ENCODE measurements at regions not wholly inside any gene's neighbourhood (a gene's known extent, or its start where the extent isn't known, plus 50 kb on each side); places are given as distances from the start of the nearest gene placed in this dataset.

DNA sequence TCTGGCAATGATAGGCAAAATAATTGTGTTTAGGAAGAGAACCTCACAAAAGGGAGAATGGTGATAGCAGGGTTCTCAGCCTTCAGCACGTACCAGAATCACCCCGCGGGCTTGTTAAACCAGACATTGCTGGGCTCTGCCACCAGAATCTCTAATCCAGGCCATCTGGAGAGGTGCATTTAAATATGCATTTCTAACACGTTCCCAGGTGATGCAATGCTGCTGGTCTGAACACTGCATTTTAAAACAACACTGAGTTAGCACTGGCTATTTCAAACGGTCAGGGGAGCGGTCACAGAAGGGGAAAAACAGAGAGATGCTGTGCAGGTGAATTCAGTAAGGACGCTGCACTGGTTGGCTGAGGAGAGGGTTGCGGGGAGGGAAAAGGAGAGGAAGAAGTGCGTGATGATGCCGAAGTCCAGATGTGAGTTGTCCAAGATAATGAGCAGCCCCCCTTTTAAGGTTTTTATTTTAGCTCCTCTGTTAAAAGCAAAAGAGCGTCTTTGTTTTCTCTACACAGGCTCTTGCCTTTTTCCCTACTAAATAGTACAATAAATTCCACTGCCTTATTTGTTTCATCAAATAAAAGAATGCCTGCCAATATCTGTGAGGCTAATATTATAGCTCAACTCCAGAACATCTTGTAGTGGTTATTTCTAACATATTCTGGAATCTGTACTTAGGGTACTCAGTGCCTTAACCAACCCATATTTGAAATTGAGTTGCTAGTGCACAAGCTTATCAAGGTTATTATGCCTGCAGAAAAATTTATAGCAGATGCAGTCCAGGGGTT, 109.6 kb upstream of the POU2AF2 start:
- DNase-seq, result no peak

DNA sequence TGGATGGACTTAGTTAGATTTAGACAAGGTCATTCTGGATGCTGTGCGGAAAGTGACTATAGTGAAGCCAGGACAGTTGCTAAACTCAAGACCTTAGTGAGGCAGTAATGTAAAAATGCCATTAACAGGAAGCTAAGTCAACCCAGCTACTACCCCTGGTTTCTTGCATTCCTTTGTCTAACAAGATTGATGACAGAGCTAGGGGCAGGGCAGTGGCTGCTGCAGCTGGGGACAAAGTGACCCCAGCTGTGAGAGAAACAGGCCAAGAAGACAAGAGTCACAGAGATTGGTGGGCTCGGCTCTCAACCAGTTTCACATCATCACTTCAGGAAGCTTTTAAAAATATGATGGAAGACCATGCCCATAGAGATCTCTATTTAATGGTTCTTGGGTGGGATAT, 110.4 kb upstream of the POU2AF2 start:
- DNase-seq, result no peak

DNA sequence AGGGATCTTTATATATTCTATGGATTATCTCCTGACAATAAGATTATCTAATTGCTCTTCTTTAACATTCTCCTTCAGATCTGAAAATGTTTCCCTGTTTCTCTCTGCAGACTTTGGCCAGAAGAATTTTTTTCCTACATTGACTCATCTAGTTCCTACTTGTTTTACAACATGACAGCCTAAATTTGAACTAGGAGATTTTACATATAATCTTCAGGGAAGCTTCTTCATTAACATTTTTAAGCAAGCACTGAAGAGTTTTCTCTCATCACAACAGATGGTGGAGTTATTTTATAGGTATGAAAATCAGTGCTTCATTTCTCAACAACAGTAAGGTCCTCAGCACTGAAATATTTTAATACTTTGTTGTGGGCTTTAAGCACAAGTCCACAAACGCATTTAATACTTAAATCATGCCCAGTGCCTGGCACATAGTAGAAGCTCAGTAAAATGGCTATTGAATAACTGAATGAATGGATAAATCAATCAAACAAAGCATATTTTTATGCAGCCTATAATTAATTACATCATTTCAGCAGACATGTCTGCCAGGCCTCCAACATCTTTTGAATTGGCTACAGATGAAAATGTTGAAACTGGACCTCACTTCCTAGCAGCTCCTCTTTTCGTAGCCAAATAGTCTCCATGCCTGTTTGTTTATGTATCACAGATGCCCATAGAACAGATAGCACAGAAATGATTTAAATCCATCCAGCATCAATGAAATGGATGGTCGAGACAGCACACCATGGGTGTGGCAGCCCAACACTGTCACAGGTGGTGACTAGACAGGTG, 117.3 kb upstream of the POU2AF2 start:
- no peak for DNase-seq

DNA sequence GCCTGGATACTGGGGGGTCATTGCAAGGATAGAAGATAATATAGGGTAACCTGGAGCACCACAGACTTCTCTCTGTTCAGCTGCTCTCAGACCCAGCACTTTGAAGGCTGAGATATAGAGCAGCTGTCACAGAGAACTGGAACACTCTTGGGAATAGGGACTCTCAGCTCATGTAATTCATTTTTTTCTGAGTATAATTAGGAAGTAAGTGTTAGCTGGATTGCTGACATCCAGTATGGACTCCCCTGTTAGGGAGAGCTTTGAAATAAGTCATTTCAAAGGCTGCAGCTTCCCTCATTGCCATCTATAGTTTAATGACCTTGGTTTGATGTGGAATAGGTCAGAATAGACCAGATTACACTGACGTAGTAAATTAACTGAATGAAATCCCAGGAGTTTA, 120.8 kb upstream of the POU2AF2 start:
- no peak for DNase-seq

DNA sequence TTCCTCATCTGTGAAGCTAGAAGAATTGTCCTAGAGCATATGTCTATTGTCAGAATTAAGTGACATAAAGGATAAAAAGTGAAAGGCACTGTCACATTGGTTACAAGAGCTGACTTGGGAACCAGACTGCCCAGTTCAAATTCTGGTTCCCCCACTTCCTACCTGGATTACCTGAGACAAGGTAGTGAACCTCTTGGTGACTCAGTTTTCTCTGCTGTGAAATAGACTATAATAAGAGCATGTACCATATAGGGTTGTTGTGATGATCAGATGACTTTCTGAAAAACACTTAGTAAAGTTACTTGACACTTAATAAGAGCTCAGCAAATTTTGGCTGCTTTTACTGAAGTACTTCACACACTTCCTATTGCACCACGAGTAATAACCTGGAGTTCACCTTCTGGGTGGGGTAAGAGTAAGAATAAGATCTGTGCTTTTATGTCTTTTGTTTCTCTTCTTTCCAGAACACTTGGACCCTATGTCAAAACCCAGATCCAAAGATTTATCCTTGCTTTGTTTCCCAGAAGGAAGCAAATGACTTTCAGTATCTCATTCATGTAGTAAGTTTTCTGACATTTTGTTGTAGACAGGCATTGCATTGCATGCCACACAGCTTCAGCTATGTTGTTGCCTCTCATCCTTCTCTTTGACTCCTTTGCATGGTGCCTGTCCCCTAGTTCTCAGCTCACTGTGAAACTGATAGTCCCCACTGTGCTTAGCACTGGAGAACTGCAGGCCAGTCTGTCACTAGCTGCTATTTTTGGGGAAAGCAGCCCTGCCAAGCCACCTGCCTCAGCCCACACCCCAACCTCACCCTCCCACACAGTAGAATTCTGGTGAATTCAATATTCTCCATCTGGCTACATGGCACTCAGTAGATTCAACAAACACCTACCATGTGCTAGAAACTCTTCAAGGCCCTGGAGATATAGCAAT, 121.8 kb upstream of the POU2AF2 start:
- DNase-seq, result no peak

DNA sequence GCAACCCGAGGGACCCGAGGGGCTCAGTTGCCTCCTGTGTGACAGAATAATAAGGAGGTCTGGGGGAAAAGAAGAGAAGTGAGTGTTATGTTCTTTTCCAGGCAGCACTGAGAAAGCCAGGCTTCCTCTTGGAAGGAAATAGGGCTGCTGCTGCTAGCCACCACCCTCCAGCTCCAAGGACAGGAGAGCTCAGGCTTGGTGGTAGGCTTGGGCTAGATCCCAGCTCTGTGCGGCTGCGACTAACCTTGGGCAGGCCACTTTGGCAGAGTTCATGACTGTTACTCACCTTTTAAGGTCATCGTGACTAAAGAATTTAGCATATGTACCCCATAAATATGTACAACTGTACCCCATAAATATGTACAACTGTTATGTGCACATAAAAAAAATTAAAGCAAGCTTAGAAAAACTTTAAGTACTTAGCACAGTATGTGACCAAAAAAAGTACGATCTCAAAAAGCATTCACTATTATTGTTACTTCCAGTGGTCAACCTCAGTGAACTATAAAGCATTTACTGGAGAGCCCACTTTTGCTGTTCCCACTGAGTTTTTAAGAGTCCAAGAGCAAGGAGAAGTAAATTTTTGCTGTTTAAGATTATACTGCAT, 124.7 kb upstream of the POU2AF2 start:
- DNase-seq, result no peak

DNA sequence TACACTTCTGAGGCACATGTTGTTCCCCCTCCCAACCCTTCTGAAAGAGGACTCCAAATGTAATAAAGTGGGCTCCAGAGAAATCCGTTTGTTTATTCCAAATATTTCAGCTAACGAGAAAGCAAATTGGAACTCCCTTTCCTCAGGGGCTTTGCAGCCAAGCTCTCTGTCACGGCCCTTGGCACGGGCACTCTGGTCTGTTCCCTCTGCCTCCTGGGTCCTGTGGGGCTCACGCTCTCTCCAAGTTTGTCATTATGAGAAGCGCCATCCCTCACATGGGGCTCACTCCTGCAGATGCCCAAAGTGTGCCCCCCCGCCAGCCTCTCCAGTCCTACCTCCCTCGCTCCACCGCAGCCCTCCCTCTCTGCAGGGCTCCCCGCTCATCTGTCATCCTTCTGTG, 125.4 kb upstream of the POU2AF2 start:
- no peak for DNase-seq

DNA sequence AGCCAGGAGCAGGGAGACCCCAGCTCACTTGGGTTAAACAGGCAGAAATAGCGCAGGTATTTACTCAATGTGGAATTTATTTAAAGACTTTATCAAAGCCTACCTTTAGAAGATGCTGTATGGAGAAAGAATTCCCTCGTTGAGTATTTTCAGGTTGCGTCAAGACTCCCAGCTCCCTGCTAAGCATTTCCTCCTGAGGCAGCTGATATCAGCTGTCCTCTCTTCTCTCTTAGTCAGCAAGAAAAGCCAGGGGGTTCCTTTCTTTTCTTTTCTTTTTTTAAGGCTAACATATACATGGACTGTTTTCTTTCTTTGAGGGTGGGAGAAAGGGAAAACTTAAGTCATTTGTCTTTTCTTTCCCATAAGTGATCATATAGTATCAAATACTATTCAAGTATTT, 125.8 kb upstream of the POU2AF2 start:
- DNase-seq, result no peak

DNA sequence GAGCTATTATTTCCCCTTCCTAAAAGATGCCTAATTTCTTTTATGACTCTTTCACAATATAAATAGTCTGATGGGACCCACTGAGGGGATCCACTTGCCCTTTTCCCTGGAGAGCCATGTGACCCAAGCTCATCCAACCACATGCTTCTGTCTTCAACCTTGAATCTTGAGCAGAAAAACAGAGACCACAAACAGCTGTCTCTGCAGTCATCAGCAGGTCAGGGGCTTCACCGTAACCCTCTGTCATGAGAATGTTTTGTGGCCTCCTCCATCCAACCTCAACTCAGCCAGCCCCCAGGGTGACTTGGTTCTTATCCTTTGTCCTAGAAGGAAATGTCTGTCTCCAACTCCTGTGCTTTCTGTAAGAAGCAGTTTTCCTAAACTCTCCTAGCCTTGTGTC, 129.6 kb upstream of the POU2AF2 start:
- no peak for DNase-seq

DNA sequence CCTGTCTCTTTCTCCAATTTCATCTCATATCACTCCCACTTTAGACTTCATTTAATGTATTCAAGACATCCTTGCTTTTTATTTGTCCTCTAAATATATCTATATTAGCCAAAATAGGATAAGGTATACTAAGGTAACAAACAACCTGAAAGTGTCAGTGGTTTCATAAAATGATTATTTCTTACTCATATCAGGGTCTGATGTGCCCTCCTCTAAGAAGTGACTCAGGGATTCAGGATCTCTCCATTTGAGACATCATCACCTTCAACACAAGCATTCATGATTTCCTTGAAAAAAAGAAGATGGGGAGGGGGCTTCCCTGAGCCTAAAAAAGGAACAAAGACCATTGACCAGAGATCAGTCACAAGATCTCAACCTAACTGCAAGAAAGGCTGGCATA, 131.4 kb upstream of the POU2AF2 start:
- no peak for DNase-seq

DNA sequence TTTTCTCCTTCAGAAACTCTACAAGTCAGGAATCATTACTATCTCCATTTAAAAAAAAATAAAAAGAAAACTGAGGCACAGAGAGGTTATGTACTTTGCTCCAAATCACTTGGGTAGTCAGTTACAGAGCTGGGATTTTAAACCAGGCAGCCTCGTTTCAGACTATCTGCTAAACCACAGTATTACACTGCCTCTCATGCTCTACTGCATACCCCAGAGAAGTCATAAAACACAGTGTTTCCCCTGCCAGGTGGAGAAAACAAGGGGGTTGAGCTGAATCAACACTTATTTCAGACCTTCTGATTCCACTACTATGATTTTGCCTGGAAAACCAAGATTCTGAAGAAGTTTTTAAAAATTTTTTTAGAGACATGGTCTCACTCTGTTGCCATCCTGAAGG, 132.9 kb upstream of the POU2AF2 start:
- no peak for DNase-seq

DNA sequence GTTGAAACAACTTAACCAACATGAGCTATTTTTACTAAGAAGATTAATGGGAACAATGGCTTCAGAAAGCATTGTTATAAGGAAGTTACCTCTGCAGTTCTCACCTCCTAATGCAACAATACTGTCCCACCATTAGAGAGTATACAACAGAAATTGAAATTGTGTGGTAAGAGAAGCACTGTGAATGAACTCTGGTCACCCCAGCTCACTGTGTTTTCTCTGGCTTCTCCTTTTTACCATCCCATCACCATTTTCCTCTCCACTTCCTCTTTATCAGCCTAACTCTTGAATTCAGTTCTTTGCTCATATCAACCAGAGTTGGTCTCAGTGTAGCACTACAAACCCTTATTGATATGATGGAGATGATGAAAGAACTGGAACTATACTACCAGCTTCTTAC, 138.0 kb upstream of the POU2AF2 start:
- DNase-seq, result no peak

DNA sequence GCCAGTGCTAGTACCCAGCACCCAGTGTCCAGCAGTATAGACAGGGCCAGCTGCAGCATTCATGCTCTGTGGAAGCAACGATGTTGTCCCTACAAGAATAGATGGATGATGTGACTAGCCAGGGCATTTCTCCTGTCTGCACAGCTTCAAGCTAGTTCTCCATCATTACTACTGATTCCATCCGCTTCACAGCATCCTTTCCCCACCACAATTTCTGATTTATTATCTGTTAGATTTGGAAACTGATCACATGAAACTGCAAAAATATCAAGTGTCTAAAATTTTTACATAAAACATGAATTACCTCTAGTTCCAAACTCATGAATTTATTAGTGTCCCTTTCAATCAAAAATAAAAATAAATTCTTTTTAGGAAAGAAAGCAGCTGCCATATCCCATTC, 138.9 kb upstream of the POU2AF2 start:
- no peak for DNase-seq

DNA sequence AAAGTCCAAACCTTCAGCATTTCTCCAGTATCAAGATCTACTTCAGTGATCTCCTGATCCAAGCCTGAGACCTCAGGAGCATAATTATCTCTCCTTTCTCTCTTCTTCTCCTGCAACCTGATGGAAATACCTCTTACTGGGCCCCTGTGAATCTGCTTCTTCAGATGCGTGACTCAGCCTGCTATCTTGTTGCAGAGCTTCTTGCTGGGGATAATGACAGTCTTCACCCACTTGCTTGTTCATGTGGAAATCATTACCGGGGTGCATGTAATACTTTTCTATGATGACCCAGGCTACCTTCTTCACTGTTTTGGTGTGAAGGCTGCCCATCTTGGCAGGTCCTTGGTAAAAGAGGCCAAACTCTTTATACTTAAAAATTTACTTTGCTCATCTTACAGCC, 140.0 kb upstream of the POU2AF2 start:
- DNase-seq, result no peak

DNA sequence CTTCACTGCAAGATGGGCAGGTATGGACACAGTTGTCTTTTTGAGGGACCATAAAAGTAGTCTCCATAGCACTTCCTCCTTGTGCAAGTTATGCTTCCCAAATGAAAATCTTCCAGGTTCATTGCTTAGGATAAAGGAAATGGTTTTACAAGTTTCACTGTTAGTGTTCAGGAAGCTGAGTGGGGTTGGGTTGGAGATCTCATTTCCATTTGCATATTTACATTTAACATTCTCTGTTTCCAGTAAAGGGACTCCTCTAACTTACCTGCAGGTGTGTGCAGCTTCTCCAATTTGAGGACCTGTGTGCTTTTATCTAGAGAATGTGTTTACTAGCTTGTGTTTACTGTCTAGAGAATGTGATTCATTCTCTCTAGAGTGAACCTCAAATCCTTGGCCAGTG, 141.3 kb upstream of the POU2AF2 start:
- no peak for DNase-seq

DNA sequence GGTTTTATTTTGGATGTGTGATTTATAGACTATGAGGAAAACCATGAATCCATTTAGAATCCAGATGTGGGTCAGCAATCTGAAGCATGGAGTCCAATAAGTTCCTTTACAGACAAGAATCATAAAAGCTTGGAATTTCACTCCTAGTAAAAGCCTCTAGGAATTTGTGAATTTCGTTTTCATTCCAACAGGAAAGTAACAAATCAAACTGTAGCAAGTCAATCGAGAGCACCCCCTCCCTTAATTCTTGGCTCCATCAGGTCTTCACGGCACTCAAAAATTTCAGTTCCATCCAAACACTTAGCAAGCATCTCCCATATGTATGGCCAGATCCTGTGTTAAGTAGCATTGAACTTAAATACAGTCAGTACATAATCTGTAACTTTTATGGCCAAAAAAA, 143.6 kb upstream of the POU2AF2 start:
- DNase-seq, result no peak

DNA sequence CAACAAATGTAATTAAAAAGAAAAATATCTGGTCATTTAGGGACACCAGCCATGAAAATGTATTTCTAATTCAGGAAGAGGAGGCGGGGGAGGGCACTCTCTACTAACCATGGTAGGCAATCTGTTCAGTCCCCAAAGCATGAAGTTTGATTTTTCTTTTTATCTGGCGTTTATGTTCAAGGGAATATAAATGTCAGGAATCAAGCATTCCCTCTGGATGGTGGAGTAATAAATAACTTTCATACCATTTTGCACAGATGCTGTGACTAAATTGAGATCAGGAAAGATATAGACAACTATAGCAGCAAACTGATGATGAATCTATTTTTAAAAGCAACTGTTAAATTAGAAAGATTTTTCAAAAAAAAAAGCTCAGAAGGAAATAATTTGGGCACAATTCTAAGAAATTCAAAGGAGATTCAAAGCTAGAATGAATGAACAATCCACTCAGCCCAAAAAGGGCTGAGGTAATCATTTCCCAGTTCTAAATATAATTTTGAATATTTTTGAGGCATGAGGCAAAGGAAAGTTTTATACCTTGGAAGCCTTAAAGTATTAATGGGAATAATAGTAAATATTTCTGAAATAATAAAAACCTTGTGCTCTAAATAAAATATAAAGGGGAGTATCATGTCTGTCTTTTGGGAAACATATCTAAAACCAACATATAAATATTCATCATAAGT, 146.4 kb upstream of the POU2AF2 start:
- DNase-seq, result no peak

DNA sequence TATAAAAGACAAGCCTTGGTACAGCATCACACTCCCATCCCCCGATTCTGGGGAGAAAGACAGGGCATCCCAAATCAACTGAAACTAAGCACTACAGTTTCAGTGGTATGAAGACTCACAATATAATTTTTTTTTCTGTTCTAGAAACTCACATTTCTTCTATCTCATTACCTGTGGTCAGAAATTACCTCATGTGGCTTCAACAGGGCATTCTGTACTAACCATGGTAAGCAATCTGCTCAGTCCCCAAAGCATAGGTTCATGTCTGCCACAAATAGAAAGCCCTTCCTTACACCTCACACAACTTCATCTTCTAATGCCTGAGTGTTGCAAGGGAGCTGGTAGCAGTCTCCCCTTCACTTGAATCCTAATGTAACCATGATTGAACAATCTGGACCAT, 147.4 kb upstream of the POU2AF2 start:
- no peak for DNase-seq

DNA sequence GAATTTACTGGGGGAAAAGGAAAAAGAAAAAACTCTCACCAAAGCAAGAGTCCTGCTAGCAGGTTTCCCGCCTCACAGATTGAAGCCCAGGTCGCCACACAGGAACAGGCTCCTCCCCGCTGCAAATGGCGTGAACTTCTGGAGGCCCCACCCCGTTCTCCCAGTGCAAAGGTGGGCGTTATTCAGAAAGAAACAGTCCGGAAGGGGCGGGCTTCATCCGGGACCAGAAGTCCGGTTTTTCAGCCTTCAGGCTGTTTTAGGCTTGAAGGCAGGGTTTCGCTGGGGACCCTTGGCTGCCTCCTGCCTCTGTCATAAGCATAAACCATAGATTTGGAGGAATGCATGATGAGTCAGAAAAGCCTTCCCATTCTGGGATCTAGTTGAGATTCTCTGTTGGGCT, 148.3 kb upstream of the POU2AF2 start:
- no peak for DNase-seq

DNA sequence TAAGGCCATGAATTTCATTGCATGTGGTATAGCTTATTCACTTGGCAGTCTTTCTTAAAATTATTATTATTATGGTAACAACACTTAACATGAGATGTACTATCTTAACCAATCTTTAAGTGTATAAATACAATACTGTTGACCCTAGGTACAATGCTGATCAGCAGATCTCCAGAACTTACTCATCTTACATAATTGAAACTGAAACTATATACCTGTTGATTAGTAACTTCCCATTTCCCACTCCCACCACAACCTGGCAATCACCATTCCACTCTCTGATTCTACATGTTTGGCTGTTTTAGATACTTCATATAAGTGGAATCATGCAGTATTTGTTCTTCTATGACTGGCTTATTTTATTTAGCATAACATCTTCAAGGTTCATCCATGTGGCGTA, 150.2 kb upstream of the POU2AF2 start:
- no peak for DNase-seq

DNA sequence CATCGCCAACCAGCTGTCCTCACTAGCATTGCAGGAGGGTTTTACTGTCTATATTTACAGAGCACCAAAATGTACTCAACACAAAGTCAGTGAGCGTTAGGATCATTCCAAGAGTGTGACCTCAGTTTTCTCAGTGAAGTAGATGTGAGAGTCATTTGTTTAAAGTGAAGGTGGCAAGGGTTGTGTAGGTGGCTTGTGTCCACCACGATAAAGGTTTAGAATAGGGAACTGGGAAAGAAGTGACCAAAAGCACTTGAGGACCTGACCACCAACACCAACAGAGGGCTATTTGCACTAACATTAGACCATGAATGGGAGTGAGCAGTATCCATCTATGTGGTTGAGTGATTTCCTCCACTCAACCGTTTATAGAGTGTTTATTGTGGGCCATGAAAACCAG, 152.5 kb upstream of the POU2AF2 start:
- DNase-seq, result no peak

DNA sequence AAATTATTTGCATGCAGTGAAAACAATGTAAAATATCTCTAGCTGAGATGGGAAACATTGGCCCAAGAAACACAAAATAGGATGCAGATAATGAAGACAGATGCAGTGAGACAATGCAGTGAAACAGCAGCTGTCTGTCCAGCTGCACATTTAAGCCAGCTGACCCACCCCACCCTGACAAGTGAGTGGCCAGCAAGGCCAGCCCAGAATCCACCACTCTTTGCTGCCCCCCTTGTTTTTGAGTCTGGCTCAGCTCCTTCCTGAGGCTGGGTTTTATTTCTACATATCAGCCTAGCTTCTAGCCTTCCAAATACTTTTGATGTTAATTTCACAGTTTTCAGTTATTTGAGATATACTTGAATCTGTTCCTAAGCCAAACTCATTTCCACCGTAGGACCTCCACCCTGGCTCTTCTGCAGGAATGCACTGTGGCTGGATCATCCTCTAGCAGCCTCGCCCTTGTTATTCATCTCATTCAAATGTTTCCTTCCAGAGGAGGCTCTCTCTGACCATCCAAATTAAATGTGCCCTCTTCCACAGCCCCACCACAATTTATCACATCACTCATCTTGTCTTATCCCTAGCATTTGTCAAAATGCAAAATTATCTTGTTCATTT, 154.1 kb upstream of the POU2AF2 start:
- DNase-seq, result no peak
